Keratinocyte (primary cell): ENCODE measurements at regions not wholly inside any gene's neighbourhood (a gene's known extent, or its start where the extent isn't known, plus 50 kb on each side); places are given as distances from the start of the nearest gene placed in this dataset.

ENCODE experiments used
- CTCF ChIP-seq, 3 experiments: IDR thresholded peaks in 1 of 3; conservative IDR thresholded peaks in 1 of 3; optimal IDR thresholded peaks in 1 of 3; 2 replicates in 2 of 3; 3 replicates in 1 of 3; pipeline versions ENCODE3 to v1.5.1; 2011; ENCODE audit warnings: low read length in 3 of 3, mild to moderate bottlenecking in 3 of 3, moderate library complexity in 2 of 3, control low read depth in 1 of 3, inconsistent platforms in 1 of 3; ENCODE audit not compliant: insufficient read depth in 2 of 3; ENCODE audit errors: extremely low read depth in 1 of 3
- EZH2 ChIP-seq: IDR thresholded peaks from one replicate; pipeline ENCODE4 v1.6.1; 2012; ENCODE audit warnings: inconsistent platforms, mild to moderate bottlenecking, low read length, moderate library complexity

GRCh38 chr7:46725136-46725535 is 804.1 kb upstream of the IGFBP3 start:
- TF ChIP-seq CTCF (optimal IDR thresholded peaks at IDR 0.05 in 1 of 3, IDR thresholded peaks at IDR 0.05 in 1 of 3, conservative IDR thresholded peaks at IDR 0.05 in 1 of 3; ENCODE audit: extremely low read depth in 1 of 3, insufficient read depth in 2 of 3, low read length in 3 of 3) (no peak), EZH2 (no peak)
